ENCODE measurements at regions not wholly inside any gene's neighbourhood (a gene's known extent, or its start where the extent isn't known, plus 50 kb on each side); places are given as distances from the start of the nearest gene placed in this dataset.

- Histone ChIP-seq H3K4me1 (ENCODE audit: control insufficient read depth in 1 of 2, low read depth in 2 of 2) (peaks cover 9 to 15% of the 10 kb centered on the region in 2 donors), H3K9me3 (no peaks in the 10 kb centered on the region), H3K27ac (no peak overlapping the region), H3K36me3 (no peaks in the 10 kb centered on the region), H3K27me3 (replicated peaks; ENCODE audit: insufficient read depth) (no peaks in the 10 kb centered on the region), H3K4me3 (no peak overlapping the region)
- ATAC-seq (ENCODE audit: insufficient number of reproducible peaks, low FRiP score, low read depth) (no peak), DNase-seq (ENCODE audit: low spot score) (no peak)
- TF ChIP-seq CTCF (IDR thresholded peaks at IDR 0.05) = no peak
These were observed 167.2 kb downstream of the BTC start for GRCh38 chr4:74627093-74627492.

GRCh38 chr4:74627504-74627903 is 166.8 kb downstream of the BTC start:
- Histone ChIP-seq H3K36me3 (no peaks in the 10 kb centered on the region), H3K27ac (no peak overlapping the region), H3K9me3 (no peaks in the 10 kb centered on the region), H3K4me3 (no peak overlapping the region), H3K27me3 (replicated peaks; ENCODE audit: insufficient read depth) (no peaks in the 10 kb centered on the region), H3K4me1 (ENCODE audit: control insufficient read depth in 1 of 2, low read depth in 2 of 2) (peaks cover 9 to 19% of the 10 kb centered on the region in 2 donors)
- no peak for TF ChIP-seq CTCF (IDR thresholded peaks at IDR 0.05)
- no peak for DNase-seq (ENCODE audit: low spot score)
- ATAC-seq (ENCODE audit: insufficient number of reproducible peaks, low FRiP score, low read depth) = no peak

GRCh38 chr4:74628852-74629620 is 165.3 kb downstream of the BTC start:
- TF ChIP-seq CTCF (IDR thresholded peaks at IDR 0.05) = no peak
- Histone ChIP-seq H3K4me3 (no peak overlapping the region), H3K4me1 (ENCODE audit: control insufficient read depth in 1 of 2, low read depth in 2 of 2) (peaks cover 9 to 29% of the 10 kb centered on the region in 2 donors), H3K27me3 (replicated peaks; ENCODE audit: insufficient read depth) (no peaks in the 10 kb centered on the region), H3K27ac (no peak overlapping the region), H3K9me3 (no peaks in the 10 kb centered on the region), H3K36me3 (no peaks in the 10 kb centered on the region)
- ATAC-seq (ENCODE audit: insufficient number of reproducible peaks, low FRiP score, low read depth) (no peak), DNase-seq (ENCODE audit: low spot score) (no peak)

- Histone ChIP-seq H3K9me3 (no peaks in the 10 kb centered on the region), H3K27me3 (replicated peaks; ENCODE audit: insufficient read depth) (no peaks in the 10 kb centered on the region), H3K36me3 (no peaks in the 10 kb centered on the region), H3K27ac (no peak overlapping the region), H3K4me1 (ENCODE audit: control insufficient read depth in 1 of 2, low read depth in 2 of 2) (peaks cover 0 to 16% of the 10 kb centered on the region in 2 donors), H3K4me3 (no peak overlapping the region)
- DNase-seq (ENCODE audit: low spot score) = no peak
- ATAC-seq (ENCODE audit: insufficient number of reproducible peaks, low FRiP score, low read depth) = no peak
- TF ChIP-seq CTCF (IDR thresholded peaks at IDR 0.05) = no peak
These were observed 163.8 kb downstream of the BTC start for GRCh38 chr4:74630551-74630950.

GRCh38 chr4:74631338-74631737 is 163.0 kb downstream of the BTC start:
- H3K36me3 ChIP-seq = no peaks in the 10 kb centered on the region
- no peak overlapping the region for H3K4me3 ChIP-seq
- H3K4me1 ChIP-seq (ENCODE audit: control insufficient read depth in 1 of 2, low read depth in 2 of 2) = peaks cover 0 to 15% of the 10 kb centered on the region in 2 donors
- H3K9me3 ChIP-seq = no peaks in the 10 kb centered on the region
- no peak for TF ChIP-seq CTCF (IDR thresholded peaks at IDR 0.05)
- H3K27me3 ChIP-seq (replicated peaks; ENCODE audit: insufficient read depth) = no peaks in the 10 kb centered on the region
- DNase-seq (ENCODE audit: low spot score) (no peak), ATAC-seq (ENCODE audit: insufficient number of reproducible peaks, low FRiP score, low read depth) (no peak)
- no peak overlapping the region for H3K27ac ChIP-seq
